ENCODE measurements at regions not wholly inside any gene's neighbourhood (a gene's known extent, or its start where the extent isn't known, plus 50 kb on each side); places are given as distances from the start of the nearest gene placed in this dataset.

DNA sequence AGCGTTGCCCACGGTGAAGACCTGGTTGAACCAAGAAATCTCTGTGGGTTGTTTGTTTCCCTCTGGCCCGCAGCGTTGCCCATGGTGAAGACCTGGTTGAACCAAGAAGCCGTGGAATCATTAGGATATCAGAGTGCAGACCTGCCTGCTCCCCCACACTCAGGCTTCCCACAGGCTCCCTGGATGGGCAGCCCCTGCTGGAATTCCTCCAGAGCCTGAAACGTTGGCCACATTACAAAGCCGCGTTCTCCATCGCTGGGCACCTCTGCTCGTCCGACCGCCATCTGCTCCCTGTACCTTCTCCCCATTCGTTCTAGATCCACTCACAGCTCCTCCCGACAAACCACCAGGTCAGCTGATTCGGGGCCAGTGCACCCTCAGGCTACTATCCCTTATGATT is 266.9 kb upstream of the SHH start:
- ChIA-PET CTCF (no interaction called here), POLR2A (ENCODE audit: low non-redundant PET) (no interaction called here)
- no peak for DNase-seq (ENCODE audit: low spot score)
- peaks cover 51% of the 10 kb centered on the region for H3K27me3 ChIP-seq (replicated peaks; ENCODE audit: insufficient read depth, low read depth, low read length, poor library complexity)
- intact Hi-C loops (cut with micrococcal nuclease; ENCODE audit: unreplicated experiment): no loop called here
- H3K4me3 ChIP-seq (ENCODE audit: low read depth, low read length, poor library complexity, severe bottlenecking): no peak overlapping the region
- no peak overlapping the region for H3K27ac ChIP-seq (ENCODE audit: low read depth, low read length, poor library complexity, severe bottlenecking)
- no peaks in the 10 kb centered on the region for H3K36me3 ChIP-seq (ENCODE audit: insufficient read depth, low read length, poor library complexity, severe bottlenecking)
- H3K4me1 ChIP-seq (ENCODE audit: insufficient read depth, low read length, poor library complexity, severe bottlenecking): no peaks in the 10 kb centered on the region
- H3K9me3 ChIP-seq (ENCODE audit: low read depth, low read length, poor library complexity, severe bottlenecking): no peaks in the 10 kb centered on the region
- TF ChIP-seq EZH2 (IDR thresholded peaks at IDR 0.05; ENCODE audit: borderline replicate concordance, low read depth, low read length, poor library complexity, severe bottlenecking): no peak
- TF ChIP-seq, protein P1, sequence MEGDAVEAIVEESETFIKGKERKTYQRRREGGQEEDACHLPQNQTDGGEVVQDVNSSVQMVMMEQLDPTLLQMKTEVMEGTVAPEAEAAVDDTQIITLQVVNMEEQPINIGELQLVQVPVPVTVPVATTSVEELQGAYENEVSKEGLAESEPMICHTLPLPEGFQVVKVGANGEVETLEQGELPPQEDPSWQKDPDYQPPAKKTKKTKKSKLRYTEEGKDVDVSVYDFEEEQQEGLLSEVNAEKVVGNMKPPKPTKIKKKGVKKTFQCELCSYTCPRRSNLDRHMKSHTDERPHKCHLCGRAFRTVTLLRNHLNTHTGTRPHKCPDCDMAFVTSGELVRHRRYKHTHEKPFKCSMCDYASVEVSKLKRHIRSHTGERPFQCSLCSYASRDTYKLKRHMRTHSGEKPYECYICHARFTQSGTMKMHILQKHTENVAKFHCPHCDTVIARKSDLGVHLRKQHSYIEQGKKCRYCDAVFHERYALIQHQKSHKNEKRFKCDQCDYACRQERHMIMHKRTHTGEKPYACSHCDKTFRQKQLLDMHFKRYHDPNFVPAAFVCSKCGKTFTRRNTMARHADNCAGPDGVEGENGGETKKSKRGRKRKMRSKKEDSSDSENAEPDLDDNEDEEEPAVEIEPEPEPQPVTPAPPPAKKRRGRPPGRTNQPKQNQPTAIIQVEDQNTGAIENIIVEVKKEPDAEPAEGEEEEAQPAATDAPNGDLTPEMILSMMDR (conservative IDR thresholded peaks at IDR 0.05; ENCODE audit: low read depth, low read length): no peak
- no TSS peak for BruUV-seq (replicated peaks)

DNA sequence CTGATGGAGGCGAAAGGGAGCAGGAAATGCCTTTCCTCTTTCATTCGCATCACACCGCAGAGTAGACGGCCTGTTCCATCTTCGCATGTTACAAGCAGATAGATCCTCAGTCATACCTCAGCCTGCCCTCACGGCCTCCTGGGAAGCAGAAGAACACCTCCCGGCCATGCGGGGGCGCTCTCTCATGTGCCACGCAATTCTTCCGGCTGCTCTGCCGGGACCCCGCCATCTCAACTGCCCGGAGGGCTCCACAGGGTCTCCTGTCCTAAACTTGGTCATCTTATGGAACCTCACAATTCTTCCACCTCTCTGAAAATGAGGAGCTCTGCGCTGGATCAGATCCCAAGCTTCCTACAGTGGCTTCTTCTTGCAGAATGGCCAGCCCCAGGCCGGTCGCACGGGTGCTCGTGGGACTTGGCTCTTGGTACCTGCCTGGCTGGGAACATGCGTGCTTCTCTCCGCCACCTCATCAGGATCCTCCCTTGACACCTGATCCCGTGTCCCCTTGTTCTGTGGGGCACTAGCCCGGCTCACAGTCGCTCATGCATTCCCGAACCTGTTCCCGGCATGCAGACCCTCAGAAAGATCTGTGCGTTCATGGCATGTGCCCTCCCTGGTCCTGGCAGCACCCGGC is 262.8 kb upstream of the SHH start:
- ChIA-PET CTCF (no interaction called here), POLR2A (ENCODE audit: low non-redundant PET) (no interaction called here)
- no peak for DNase-seq (ENCODE audit: low spot score)
- Histone ChIP-seq H3K27ac (ENCODE audit: low read depth, low read length, poor library complexity, severe bottlenecking) (no peak overlapping the region), H3K36me3 (ENCODE audit: insufficient read depth, low read length, poor library complexity, severe bottlenecking) (no peaks in the 10 kb centered on the region), H3K4me1 (ENCODE audit: insufficient read depth, low read length, poor library complexity, severe bottlenecking) (no peaks in the 10 kb centered on the region), H3K27me3 (replicated peaks; ENCODE audit: insufficient read depth, low read depth, low read length, poor library complexity) (peaks cover 39% of the 10 kb centered on the region), H3K9me3 (ENCODE audit: low read depth, low read length, poor library complexity, severe bottlenecking) (no peaks in the 10 kb centered on the region), H3K4me3 (ENCODE audit: low read depth, low read length, poor library complexity, severe bottlenecking) (no peak overlapping the region)
- intact Hi-C loops (cut with micrococcal nuclease; ENCODE audit: unreplicated experiment): no loop called here
- TF ChIP-seq EZH2 (IDR thresholded peaks at IDR 0.05; ENCODE audit: borderline replicate concordance, low read depth, low read length, poor library complexity, severe bottlenecking): no peak
- TF ChIP-seq, protein P1 (conservative IDR thresholded peaks at IDR 0.05; ENCODE audit: low read depth, low read length): no peak
- no TSS peak for BruUV-seq (replicated peaks)

DNA sequence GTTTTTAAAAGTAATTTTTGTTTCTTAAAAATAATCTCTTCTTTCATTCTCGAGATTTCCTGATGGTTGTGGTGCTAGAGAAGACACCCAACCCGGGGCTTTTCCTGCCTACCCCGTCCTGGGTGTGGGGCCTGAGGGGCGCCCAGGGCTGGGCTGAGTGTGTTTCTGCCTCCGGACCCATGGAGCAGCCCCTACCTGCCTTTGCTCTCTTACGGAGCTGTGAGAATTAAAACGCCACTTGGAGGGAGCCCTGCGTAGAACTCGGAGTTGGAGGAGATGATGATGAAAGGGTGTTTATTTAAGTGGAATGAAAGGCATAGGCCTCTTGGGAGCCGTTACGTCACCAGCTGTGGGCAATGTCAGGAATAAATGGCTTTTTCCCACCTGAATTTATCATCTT is 261.8 kb upstream of the SHH start:
- Histone ChIP-seq H3K4me1 (ENCODE audit: insufficient read depth, low read length, poor library complexity, severe bottlenecking) (no peaks in the 10 kb centered on the region), H3K27me3 (replicated peaks; ENCODE audit: insufficient read depth, low read depth, low read length, poor library complexity) (peaks cover 40% of the 10 kb centered on the region), H3K9me3 (ENCODE audit: low read depth, low read length, poor library complexity, severe bottlenecking) (no peaks in the 10 kb centered on the region), H3K27ac (ENCODE audit: low read depth, low read length, poor library complexity, severe bottlenecking) (no peak overlapping the region), H3K4me3 (ENCODE audit: low read depth, low read length, poor library complexity, severe bottlenecking) (no peak overlapping the region), H3K36me3 (ENCODE audit: insufficient read depth, low read length, poor library complexity, severe bottlenecking) (no peaks in the 10 kb centered on the region)
- CTCF ChIA-PET: no interaction called here
- TF ChIP-seq, protein P1 (conservative IDR thresholded peaks at IDR 0.05; ENCODE audit: low read depth, low read length): no peak
- TF ChIP-seq EZH2 (IDR thresholded peaks at IDR 0.05; ENCODE audit: borderline replicate concordance, low read depth, low read length, poor library complexity, severe bottlenecking): no peak
- intact Hi-C loops (cut with micrococcal nuclease; ENCODE audit: unreplicated experiment): no loop called here
- no peak for DNase-seq (ENCODE audit: low spot score)
- no TSS peak for BruUV-seq (replicated peaks)
- POLR2A ChIA-PET (ENCODE audit: low non-redundant PET): no interaction called here
